SK-N-SH (cell line): ENCODE measurements at regions not wholly inside any gene's neighbourhood (a gene's known extent, or its start where the extent isn't known, plus 50 kb on each side); places are given as distances from the start of the nearest gene placed in this dataset.

Experiments
- EP300 ChIP-seq, 2 experiments: IDR thresholded peaks; 2 replicates each; pipeline versions ENCODE4 v1.4.0 to v1.6.1; 2012; ENCODE audit warnings: borderline replicate concordance in 1 of 2, low read depth in 1 of 2, low read length in 1 of 2
- FOXM1 ChIP-seq: IDR thresholded peaks from 2 replicates; pipeline ENCODE4 v1.4.0; 2012; ENCODE audit warnings: low read depth, mild to moderate bottlenecking
- JUND ChIP-seq: IDR thresholded peaks from 2 replicates; pipeline ENCODE4 v1.4.0; 2012
- POLR2AphosphoS5 ChIP-seq: IDR thresholded peaks from 2 replicates; pipeline ENCODE4 v1.6.1; 2012; ENCODE audit warnings: low read depth, low read length
- SMC3 ChIP-seq: IDR thresholded peaks from 2 replicates; pipeline ENCODE4 v1.6.1; 2012; ENCODE audit warnings: low read depth, low read length, improper control_type of control experiment
- TF ChIP-seq, protein P1 (sequence below): fragments of 200-600 bp; sonication (generic); IDR thresholded peaks from 2 replicates; pipeline ENCODE4 v1.6.1; 2017; ENCODE audit warnings: antibody characterized with exemption, mild to moderate bottlenecking, moderate library complexity
- TF ChIP-seq, protein P2 (sequence below): IDR thresholded peaks from 2 replicates; pipeline ENCODE4 v1.4.0; 2012; ENCODE audit warnings: low read depth
- TF ChIP-seq, protein P3 (sequence below): IDR thresholded peaks from 2 replicates; pipeline ENCODE4; 2012
- TF ChIP-seq, protein P4 (sequence below): IDR thresholded peaks from 2 replicates; pipeline ENCODE4 v1.4.0; 2012; ENCODE audit warnings: low read depth, borderline replicate concordance

DNA sequence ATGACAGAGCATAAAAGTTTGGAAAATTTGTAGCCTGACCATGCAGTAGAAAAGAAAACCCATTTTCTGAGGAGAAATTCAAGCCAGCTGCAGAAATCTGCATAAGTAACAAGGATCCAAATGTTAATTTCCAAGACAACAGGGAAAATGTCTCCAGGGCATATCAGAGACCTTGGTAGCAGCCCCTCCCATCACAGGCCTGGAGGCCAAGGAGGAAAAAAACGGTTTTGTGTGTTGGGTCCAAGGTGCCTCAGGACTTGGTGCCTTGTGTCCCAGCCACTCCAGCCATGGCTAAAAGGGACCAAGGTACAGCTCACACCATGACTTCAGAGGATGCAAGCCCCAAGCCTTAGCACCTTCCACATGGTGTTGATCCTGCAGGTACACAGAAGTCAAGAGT lies 324.4 kb downstream of the ETAA1 start:
- TF ChIP-seq JUND: no peak
- TF ChIP-seq, protein P1, sequence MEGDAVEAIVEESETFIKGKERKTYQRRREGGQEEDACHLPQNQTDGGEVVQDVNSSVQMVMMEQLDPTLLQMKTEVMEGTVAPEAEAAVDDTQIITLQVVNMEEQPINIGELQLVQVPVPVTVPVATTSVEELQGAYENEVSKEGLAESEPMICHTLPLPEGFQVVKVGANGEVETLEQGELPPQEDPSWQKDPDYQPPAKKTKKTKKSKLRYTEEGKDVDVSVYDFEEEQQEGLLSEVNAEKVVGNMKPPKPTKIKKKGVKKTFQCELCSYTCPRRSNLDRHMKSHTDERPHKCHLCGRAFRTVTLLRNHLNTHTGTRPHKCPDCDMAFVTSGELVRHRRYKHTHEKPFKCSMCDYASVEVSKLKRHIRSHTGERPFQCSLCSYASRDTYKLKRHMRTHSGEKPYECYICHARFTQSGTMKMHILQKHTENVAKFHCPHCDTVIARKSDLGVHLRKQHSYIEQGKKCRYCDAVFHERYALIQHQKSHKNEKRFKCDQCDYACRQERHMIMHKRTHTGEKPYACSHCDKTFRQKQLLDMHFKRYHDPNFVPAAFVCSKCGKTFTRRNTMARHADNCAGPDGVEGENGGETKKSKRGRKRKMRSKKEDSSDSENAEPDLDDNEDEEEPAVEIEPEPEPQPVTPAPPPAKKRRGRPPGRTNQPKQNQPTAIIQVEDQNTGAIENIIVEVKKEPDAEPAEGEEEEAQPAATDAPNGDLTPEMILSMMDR: no peak
- no peak for TF ChIP-seq EP300 (IDR thresholded peaks at IDR 0.05; ENCODE audit: borderline replicate concordance in 1 of 2, low read depth in 1 of 2, low read length in 1 of 2)
- TF ChIP-seq, protein P2, sequence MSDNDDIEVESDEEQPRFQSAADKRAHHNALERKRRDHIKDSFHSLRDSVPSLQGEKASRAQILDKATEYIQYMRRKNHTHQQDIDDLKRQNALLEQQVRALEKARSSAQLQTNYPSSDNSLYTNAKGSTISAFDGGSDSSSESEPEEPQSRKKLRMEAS: no peak
- TF ChIP-seq, protein P3, sequence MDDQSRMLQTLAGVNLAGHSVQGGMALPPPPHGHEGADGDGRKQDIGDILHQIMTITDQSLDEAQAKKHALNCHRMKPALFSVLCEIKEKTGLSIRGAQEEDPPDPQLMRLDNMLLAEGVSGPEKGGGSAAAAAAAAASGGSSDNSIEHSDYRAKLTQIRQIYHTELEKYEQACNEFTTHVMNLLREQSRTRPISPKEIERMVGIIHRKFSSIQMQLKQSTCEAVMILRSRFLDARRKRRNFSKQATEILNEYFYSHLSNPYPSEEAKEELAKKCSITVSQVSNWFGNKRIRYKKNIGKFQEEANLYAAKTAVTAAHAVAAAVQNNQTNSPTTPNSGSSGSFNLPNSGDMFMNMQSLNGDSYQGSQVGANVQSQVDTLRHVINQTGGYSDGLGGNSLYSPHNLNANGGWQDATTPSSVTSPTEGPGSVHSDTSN: no peak
- no peak for TF ChIP-seq SMC3
- TF ChIP-seq, protein P4, sequence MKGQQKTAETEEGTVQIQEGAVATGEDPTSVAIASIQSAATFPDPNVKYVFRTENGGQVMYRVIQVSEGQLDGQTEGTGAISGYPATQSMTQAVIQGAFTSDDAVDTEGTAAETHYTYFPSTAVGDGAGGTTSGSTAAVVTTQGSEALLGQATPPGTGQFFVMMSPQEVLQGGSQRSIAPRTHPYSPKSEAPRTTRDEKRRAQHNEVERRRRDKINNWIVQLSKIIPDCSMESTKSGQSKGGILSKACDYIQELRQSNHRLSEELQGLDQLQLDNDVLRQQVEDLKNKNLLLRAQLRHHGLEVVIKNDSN: no peak
- no peak for TF ChIP-seq FOXM1
- no peak for TF ChIP-seq POLR2AphosphoS5
